ENCODE measurements at regions not wholly inside any gene's neighbourhood (a gene's known extent, or its start where the extent isn't known, plus 50 kb on each side); places are given as distances from the start of the nearest gene placed in this dataset.

DNA sequence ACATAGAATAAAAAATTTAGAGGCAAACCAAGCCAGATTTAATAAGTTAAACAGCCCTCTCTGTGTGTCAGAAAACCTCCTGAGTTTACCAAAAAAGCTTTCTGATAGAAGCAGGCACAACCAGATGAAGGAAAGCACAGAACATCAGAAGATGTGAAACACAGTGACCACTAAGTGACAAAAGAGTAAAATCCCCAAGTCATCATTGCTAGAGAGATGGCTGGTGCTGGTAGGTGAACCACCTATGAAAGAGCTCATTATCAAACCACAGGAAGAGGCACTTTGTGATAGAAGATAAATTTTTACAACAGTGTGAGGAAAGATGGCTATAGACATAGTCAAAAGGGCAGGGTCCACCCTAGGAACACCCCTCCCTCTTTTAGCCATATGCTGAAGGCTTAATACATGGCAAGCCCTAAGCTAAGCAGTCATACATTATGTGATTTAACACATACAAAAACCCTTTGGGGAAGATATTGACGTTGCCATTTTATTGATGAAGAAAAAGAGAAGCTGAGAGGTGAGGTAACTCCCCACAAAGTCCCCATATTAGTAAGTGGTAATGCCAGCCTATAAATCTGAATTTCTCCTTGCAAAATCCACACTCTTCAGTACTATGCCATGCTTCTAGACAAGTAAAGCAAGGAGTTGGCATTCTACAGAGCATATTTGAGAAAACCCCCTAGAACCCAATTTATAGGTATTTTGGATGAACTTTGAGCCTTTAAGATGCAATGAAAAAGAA is 449.9 kb downstream of the LRIG3 start:
- no peaks in the 10 kb centered on the region for H3K79me2 ChIP-seq (ENCODE audit: insufficient read depth, low read length)
- intact Hi-C loops (cut with micrococcal nuclease) = no loop called here
- no peak overlapping the region for H3K27ac ChIP-seq (ENCODE audit: low read depth in 1 of 2, low read length in 2 of 2)
- no CpG with 5 or more reads among the region's 1 CpG for WGBS (ENCODE audit: insufficient coverage)
- no peak overlapping the region for H3K27ac Mint-ChIP-seq
- H3K4me3 ChIP-seq (replicated peaks in 1 of 3; ENCODE audit: low read depth in 2 of 3, low read length in 3 of 3) = no peak overlapping the region
- peaks cover 2 to 13% (median 9%) of the 10 kb centered on the region in 7 donors for H3K9me3 Mint-ChIP-seq
- no peak overlapping the region for H3K4me2 ChIP-seq (replicated peaks; ENCODE audit: extremely low read depth, low read length, poor library complexity, severe bottlenecking)
- H3K36me3 ChIP-seq (replicated peaks in 1 of 2; ENCODE audit: control insufficient read depth in 1 of 2, insufficient read depth in 2 of 2, low read length in 2 of 2) = no peaks in the 10 kb centered on the region
- DNase-seq = no peak
- no peaks in the 10 kb centered on the region for H3K36me3 Mint-ChIP-seq
- no peak overlapping the region for H3K4me3 Mint-ChIP-seq
- no peaks in the 10 kb centered on the region for H3K27me3 ChIP-seq (ENCODE audit: control insufficient read depth in 2 of 2, insufficient read depth in 2 of 2, low read length in 2 of 2)
- peaks cover 0 to 8% of the 10 kb centered on the region in 2 donors for H3K9me3 ChIP-seq (replicated peaks in 1 of 2; ENCODE audit: control insufficient read depth in 1 of 2, insufficient read depth in 1 of 2, low read length in 2 of 2)
- H3K4me1 ChIP-seq (ENCODE audit: control insufficient read depth in 1 of 2, insufficient read depth in 2 of 2, low read length in 2 of 2) = no peaks in the 10 kb centered on the region
- no peak overlapping the region for H3K9ac ChIP-seq (ENCODE audit: insufficient read depth, low read length, poor library complexity, severe bottlenecking)
- H4K20me1 ChIP-seq (ENCODE audit: insufficient read depth, low read length) = no peaks in the 10 kb centered on the region
- H3K27me3 Mint-ChIP-seq (ENCODE audit: low read depth in 3 of 3) = no peaks in the 10 kb centered on the region
- TF ChIP-seq, protein P1, sequence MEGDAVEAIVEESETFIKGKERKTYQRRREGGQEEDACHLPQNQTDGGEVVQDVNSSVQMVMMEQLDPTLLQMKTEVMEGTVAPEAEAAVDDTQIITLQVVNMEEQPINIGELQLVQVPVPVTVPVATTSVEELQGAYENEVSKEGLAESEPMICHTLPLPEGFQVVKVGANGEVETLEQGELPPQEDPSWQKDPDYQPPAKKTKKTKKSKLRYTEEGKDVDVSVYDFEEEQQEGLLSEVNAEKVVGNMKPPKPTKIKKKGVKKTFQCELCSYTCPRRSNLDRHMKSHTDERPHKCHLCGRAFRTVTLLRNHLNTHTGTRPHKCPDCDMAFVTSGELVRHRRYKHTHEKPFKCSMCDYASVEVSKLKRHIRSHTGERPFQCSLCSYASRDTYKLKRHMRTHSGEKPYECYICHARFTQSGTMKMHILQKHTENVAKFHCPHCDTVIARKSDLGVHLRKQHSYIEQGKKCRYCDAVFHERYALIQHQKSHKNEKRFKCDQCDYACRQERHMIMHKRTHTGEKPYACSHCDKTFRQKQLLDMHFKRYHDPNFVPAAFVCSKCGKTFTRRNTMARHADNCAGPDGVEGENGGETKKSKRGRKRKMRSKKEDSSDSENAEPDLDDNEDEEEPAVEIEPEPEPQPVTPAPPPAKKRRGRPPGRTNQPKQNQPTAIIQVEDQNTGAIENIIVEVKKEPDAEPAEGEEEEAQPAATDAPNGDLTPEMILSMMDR (IDR thresholded peaks at IDR 0.05) = no peak
- H2AFZ ChIP-seq (ENCODE audit: insufficient read depth, low read depth, low read length, poor library complexity, severe bottlenecking) = no peak overlapping the region
- H3K4me1 Mint-ChIP-seq = no peaks in the 10 kb centered on the region

DNA sequence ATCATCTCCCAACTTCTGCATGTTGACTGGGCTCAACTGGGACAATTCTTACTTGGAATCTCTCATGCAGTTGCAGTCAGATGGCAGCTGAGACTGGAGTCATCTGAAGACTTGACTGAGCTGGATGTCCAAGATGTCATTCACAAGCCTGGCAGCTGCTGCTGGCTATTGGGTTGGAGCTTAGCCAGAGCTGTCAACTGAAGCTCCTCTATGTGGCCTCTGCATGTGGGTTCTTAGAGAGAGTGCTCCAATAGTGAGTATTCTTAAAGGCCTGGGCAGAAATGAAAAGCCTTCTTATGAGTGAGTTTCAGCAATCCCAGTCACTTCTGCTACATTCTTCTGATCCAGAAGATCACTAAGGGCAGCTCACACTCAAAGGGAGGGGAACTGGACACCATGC is 440.9 kb downstream of the LRIG3 start:
- no peak for DNase-seq
- Histone ChIP-seq H4K20me1 (ENCODE audit: insufficient read depth, low read length) (no peaks in the 10 kb centered on the region), H3K27ac (ENCODE audit: low read depth in 1 of 2, low read length in 2 of 2) (no peak overlapping the region), H2AFZ (ENCODE audit: insufficient read depth, low read depth, low read length, poor library complexity, severe bottlenecking) (no peak overlapping the region), H3K4me3 (replicated peaks in 1 of 3; ENCODE audit: low read depth in 2 of 3, low read length in 3 of 3) (no peak overlapping the region), H3K79me2 (ENCODE audit: insufficient read depth, low read length) (no peaks in the 10 kb centered on the region), H3K36me3 (replicated peaks in 1 of 2; ENCODE audit: control insufficient read depth in 1 of 2, insufficient read depth in 2 of 2, low read length in 2 of 2) (no peaks in the 10 kb centered on the region), H3K9ac (ENCODE audit: insufficient read depth, low read length, poor library complexity, severe bottlenecking) (no peak overlapping the region), H3K4me2 (replicated peaks; ENCODE audit: extremely low read depth, low read length, poor library complexity, severe bottlenecking) (no peak overlapping the region), H3K27me3 (ENCODE audit: control insufficient read depth in 2 of 2, insufficient read depth in 2 of 2, low read length in 2 of 2) (no peaks in the 10 kb centered on the region), H3K9me3 (replicated peaks in 1 of 2; ENCODE audit: control insufficient read depth in 1 of 2, insufficient read depth in 1 of 2, low read length in 2 of 2) (no peaks in the 10 kb centered on the region), H3K4me1 (ENCODE audit: control insufficient read depth in 1 of 2, insufficient read depth in 2 of 2, low read length in 2 of 2) (no peaks in the 10 kb centered on the region)
- TF ChIP-seq, protein P1 (IDR thresholded peaks at IDR 0.05) = no peak
- Mint-ChIP-seq H3K27me3 (ENCODE audit: low read depth in 3 of 3) (no peaks in the 10 kb centered on the region), H3K4me1 (no peaks in the 10 kb centered on the region), H3K27ac (no peak overlapping the region), H3K4me3 (no peak overlapping the region), H3K9me3 (peaks cover 0 to 12% (median 6%) of the 10 kb centered on the region in 7 donors), H3K36me3 (no peaks in the 10 kb centered on the region)
- intact Hi-C loops (cut with micrococcal nuclease) = no loop called here

Data from CD14-positive monocyte (primary cell).